BLaER1 treated with 17β-estradiol and CSF1 and Interleukin-3, amounts not matched to agents 10 nM and 100 nM (cell line): ENCODE measurements at regions not wholly inside any gene's neighbourhood (a gene's known extent, or its start where the extent isn't known, plus 50 kb on each side); places are given as distances from the start of the nearest gene placed in this dataset.

ENCODE experiments used
- H3K27ac ChIP-seq, 11 experiments: shearing (Covaris generic); formaldehyde crosslinking; 2 replicates each; pipeline ENCODE4 v1.8.1; 2022
- H3K27me3 ChIP-seq, 11 experiments: shearing (Covaris generic); formaldehyde crosslinking; 2 replicates each; pipeline ENCODE4 v1.8.1; 2022
- H3K36me3 ChIP-seq, 11 experiments: shearing (Covaris generic); formaldehyde crosslinking; 2 replicates each; pipeline ENCODE4 v1.8.1; 2022
- H3K4me1 ChIP-seq, 10 experiments: shearing (Covaris generic); formaldehyde crosslinking; 2 replicates each; pipeline ENCODE4 v1.8.1; 2022
- H3K4me2 ChIP-seq, 11 experiments: shearing (Covaris generic); formaldehyde crosslinking; 2 replicates each; pipeline ENCODE4 v1.8.1; 2022
- H3K4me3 ChIP-seq, 10 experiments: shearing (Covaris generic); formaldehyde crosslinking; 2 replicates each; pipeline ENCODE4 v1.8.1; 2022
- H3K9ac ChIP-seq, 11 experiments: shearing (Covaris generic); formaldehyde crosslinking; 2 replicates each; pipeline ENCODE4 v1.8.1; 2022
- H3K9me3 ChIP-seq, 11 experiments: shearing (Covaris generic); formaldehyde crosslinking; replicated peaks in 1 of 11; 2 replicates each; pipeline ENCODE4 v1.8.1; 2022
- H4K20me1 ChIP-seq, 11 experiments: shearing (Covaris generic); formaldehyde crosslinking; 2 replicates each; pipeline ENCODE4 v1.8.1; 2022
- Cebpa-rat ChIP-seq, 11 experiments: shearing (Covaris generic); IDR thresholded peaks; 2 replicates each; pipeline ENCODE4 v1.8.1; 2022

DNA sequence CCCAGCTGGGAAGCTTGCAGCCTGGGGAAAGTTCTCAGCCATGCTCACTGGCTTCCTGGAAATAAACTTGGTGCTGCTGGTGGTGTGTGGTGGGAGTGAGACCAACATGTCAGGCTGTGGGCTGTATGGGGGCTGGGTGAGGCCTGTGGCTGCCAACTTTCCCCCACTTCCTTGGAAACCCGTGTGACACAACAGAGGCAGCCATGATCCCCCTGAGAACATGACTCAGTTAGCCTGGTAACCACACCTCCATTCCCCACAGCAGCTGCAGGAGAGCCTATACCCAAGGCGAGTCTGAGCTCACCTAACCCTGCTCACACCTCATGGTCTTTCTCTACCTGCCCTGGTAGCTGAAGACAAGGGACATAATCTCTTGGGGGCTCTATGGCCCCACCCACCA is 72.7 kb upstream of the RGMB start:
- H3K27ac ChIP-seq = 0 out of 22 replicates have a peak overlapping the region, but pooled peaks of 1 of the 11 experiments have one; percentile 26
- H3K9ac ChIP-seq = no peak overlapping the region
- peaks cover 0 to 12% (median 10%) of the 10 kb centered on the region in 10 experiments; a peak in 13 of 20 replicates for H3K4me1 ChIP-seq
- H3K4me3 ChIP-seq = no peak overlapping the region
- peak overlapping the region in 9 of 11 experiments; percentile 4 to 47 (median 41); a peak in 16 of 22 replicates for H3K4me2 ChIP-seq
- TF ChIP-seq Cebpa-rat (IDR thresholded peaks at IDR 0.05) = no peak
- no peaks in the 10 kb centered on the region for H3K27me3 ChIP-seq
- H3K36me3 ChIP-seq = no peaks in the 10 kb centered on the region
- H4K20me1 ChIP-seq = no peaks in the 10 kb centered on the region
- peaks cover 31 to 47% (median 37%) of the 10 kb centered on the region in 11 experiments for H3K9me3 ChIP-seq

DNA sequence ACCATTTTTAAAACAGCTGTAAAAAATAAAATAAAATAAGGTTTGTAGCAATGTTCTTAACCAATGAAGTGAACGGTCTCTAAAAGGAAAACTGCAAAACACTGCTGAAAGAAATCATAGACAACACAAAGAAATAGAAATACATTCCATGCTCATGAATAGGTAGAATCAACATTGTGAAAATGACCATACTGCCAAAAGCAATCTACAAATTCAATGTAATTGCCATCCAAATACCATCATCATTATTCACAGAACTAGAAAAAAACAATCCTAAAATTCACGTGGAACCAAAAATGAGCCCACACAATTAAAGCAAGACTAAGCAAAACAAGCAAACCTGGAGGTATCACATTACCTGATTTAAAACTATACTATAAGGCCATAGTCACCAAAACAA is 67.6 kb upstream of the RGMB start:
- Histone ChIP-seq H3K9me3 (peaks cover 23 to 36% (median 28%) of the 10 kb centered on the region in 11 experiments), H3K27me3 (no peaks in the 10 kb centered on the region), H3K27ac (no peak overlapping the region), H3K4me1 (peaks cover 0 to 7% (median 5%) of the 10 kb centered on the region in 10 experiments; a peak in 13 of 20 replicates), H3K36me3 (no peaks in the 10 kb centered on the region), H3K4me2 (no peak overlapping the region), H3K9ac (no peak overlapping the region), H4K20me1 (no peaks in the 10 kb centered on the region), H3K4me3 (no peak overlapping the region)
- no peak for TF ChIP-seq Cebpa-rat (IDR thresholded peaks at IDR 0.05)

DNA sequence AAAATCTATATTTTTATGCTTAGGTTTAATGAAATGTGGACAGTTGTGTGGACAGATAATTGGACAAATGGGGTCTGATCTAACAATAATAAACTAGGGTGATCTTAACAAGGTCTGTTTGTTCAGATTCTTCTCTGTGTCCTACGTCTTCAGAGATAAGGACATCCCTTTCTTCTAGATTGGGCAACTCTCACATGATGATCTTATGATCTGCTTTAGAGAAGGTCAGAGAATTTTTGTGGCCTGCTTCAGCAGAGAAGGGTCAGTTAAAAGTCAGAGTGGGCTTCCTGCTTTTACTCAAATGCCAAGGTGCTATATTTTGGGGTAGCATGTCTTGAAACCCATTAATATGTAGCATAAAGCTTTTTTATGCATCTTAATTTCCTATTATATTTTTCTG is 63.8 kb upstream of the RGMB start:
- Histone ChIP-seq H3K4me1 (no peaks in the 10 kb centered on the region), H3K9ac (no peak overlapping the region), H3K9me3 (0 out of 22 replicates have a peak, but pooled peaks cover 0 to 3% (median 0%) of the 10 kb centered on the region in 11 experiments), H4K20me1 (no peaks in the 10 kb centered on the region), H3K4me2 (no peak overlapping the region), H3K36me3 (no peaks in the 10 kb centered on the region), H3K27ac (no peak overlapping the region), H3K27me3 (no peaks in the 10 kb centered on the region), H3K4me3 (no peak overlapping the region)
- TF ChIP-seq Cebpa-rat (IDR thresholded peaks at IDR 0.05) = no peak

DNA sequence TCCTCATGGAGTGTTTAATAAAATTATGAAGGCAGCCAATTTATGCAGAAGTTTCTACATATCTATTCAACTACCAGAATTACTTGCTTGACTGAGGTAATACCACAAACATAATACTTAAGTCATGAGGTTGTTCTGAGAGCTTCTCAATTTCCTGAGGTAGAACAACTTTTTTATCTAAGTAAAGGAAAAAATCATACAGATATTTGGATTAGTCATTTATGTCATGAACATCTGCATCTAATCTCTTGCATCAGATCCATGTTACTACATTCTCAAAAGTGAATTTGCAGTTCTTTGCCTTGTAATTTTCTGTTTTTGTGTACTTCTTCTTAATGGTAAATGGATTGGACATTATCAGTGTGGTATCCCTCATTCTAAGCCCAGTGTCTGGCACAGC is 60.4 kb upstream of the RGMB start:
- H3K4me1 ChIP-seq = no peaks in the 10 kb centered on the region
- H3K9ac ChIP-seq = no peak overlapping the region
- no peaks in the 10 kb centered on the region for H4K20me1 ChIP-seq
- H3K27me3 ChIP-seq = no peaks in the 10 kb centered on the region
- no peak overlapping the region for H3K27ac ChIP-seq
- H3K9me3 ChIP-seq = peaks cover 0 to under 1% (median 0%) of the 10 kb centered on the region in 11 experiments; a peak in 1 of 22 replicates
- TF ChIP-seq Cebpa-rat (IDR thresholded peaks at IDR 0.05) = no peak
- no peak overlapping the region for H3K4me2 ChIP-seq
- no peak overlapping the region for H3K4me3 ChIP-seq
- H3K36me3 ChIP-seq = no peaks in the 10 kb centered on the region

DNA sequence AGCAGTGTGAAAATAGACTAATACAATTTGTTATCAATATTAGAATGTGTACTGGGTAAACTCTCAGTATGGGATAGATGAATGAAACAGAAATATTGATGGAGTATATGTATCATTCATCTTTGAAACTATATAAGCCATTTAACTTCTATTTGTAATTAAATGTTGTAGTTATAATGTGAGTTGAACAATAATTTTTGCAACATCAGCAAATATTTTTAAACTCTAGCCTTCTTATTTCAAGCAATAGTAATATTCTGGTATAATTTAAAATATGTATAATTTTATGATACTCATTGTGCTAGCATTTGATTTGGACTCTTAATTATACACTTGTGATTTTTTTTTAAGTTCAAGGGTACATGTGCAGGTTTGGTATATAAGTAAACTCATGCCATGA is 59.6 kb upstream of the RGMB start:
- no peaks in the 10 kb centered on the region for H3K4me1 ChIP-seq
- H3K9ac ChIP-seq = no peak overlapping the region
- H4K20me1 ChIP-seq = no peaks in the 10 kb centered on the region
- H3K27ac ChIP-seq = no peak overlapping the region
- no peaks in the 10 kb centered on the region for H3K36me3 ChIP-seq
- H3K9me3 ChIP-seq = peaks cover 0 to 8% (median 4%) of the 10 kb centered on the region in 11 experiments; a peak in 2 of 22 replicates
- TF ChIP-seq Cebpa-rat (IDR thresholded peaks at IDR 0.05) = no peak
- no peak overlapping the region for H3K4me2 ChIP-seq
- no peaks in the 10 kb centered on the region for H3K27me3 ChIP-seq
- H3K4me3 ChIP-seq = no peak overlapping the region

DNA sequence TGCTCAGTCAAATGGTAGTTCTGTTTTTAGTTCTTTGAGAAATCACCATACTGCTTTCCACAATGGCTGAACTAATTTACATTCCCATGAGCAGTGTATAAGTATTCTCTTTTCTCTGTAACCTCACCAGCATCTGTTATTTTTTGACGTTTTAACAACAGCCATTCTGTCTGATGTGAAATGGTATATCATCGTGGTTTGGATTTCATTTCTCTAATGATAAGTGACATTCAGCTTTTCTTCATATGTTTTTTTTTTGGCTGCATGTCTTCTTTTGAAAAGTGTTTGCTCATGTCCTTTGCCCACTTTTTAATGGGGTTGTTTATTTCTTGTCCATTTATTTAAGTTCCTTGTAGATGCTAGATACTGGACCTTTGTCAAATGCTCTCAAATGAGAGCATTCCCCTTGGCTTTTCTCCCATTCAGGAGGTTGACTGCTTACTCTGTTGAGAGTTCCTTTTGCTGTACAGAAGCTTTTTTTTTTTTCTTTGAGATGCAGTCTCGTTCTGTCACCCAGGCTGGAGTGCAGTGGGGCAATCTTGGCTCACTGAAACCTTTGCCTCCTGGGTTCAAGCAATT is 58.7 kb upstream of the RGMB start:
- Histone ChIP-seq H3K4me1 (no peaks in the 10 kb centered on the region), H3K27ac (no peak overlapping the region), H3K36me3 (no peaks in the 10 kb centered on the region), H3K4me3 (no peak overlapping the region), H3K9me3 (peaks cover 0 to 12% (median 5%) of the 10 kb centered on the region in 11 experiments; a peak in 3 of 22 replicates), H3K9ac (no peak overlapping the region), H4K20me1 (no peaks in the 10 kb centered on the region), H3K4me2 (no peak overlapping the region), H3K27me3 (no peaks in the 10 kb centered on the region)
- TF ChIP-seq Cebpa-rat (IDR thresholded peaks at IDR 0.05) = no peak

DNA sequence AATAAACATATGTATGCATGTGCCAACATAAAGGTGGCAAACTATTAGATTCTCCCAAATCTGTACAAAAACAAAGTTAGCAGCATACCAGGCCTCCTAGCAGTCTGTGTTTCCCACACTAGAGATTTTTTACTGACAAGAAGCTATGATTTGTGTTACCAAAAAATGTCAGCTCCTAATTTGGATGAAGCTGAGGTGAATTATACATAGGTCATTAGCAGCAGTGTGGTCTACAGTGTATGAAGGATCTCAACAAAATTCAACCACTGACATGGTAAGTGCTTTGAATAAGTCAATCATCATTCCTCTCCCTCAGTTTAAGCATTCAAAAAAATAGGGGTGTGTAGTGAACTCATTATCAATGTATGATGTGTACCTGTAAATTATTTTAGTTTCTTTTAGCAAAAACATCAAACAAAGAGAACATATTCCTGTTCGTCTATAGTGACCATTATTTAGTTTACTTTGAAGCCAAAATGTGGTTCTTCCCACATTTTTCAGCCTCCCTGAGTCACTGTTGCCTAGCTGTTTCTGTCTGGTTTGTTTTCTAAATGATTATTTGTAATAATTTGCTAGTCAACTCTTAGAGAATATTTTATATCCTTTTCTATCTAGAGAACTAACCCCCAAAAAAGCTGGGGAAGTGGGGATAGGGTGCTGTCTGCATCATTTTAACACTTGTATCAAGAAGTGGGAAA is 52.1 kb upstream of the RGMB start:
- Histone ChIP-seq H3K36me3 (no peaks in the 10 kb centered on the region), H3K9ac (no peak overlapping the region), H3K27ac (no peak overlapping the region), H3K4me3 (no peak overlapping the region), H3K27me3 (no peaks in the 10 kb centered on the region), H3K4me2 (no peak overlapping the region), H3K9me3 (peaks cover 0 to 12% (median 5%) of the 10 kb centered on the region in 11 experiments; a peak in 3 of 22 replicates), H4K20me1 (no peaks in the 10 kb centered on the region), H3K4me1 (no peaks in the 10 kb centered on the region)
- TF ChIP-seq Cebpa-rat (IDR thresholded peaks at IDR 0.05) = no peak

DNA sequence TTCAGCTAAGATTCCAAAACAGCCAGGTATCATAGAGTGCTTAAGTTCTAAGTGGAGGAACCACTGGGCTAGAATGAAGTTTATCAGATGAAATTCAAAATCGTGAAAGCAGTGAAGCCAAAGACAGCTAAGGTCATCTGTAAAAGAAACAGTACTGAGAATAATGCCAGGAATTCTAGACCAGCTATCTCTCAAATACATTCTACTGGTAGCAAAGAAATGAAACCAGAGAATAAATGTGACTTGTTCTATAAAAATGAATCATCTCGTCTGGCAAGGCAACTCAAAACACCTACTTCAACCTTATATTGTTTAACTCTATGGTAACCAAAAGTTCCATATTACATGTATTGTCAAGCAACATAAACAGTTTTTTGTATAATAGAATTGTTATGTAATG is 51.3 kb upstream of the RGMB start:
- Histone ChIP-seq H3K4me3 (no peak overlapping the region), H3K9me3 (peaks cover 0 to 12% (median 5%) of the 10 kb centered on the region in 11 experiments; a peak in 3 of 22 replicates), H3K4me2 (no peak overlapping the region)

DNA sequence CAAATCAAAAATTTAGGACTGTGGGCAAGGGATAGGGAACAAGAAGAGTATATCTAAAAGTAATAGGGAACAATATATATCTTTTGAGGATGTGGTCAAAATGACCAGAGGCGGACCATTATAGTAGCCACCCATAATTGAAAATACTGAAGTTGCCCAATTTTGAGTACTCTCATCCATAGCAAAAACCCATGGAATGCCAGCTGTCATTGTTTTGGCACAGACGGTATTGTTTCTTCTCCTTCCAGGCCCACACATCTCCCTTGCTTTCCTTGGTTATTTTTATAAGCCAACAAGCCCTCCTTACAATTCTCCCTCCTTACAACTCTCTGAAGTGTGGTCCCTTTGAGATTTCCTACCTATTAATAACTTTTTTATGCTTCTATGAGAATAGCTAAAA is 50.4 kb upstream of the RGMB start:
- Histone ChIP-seq H3K36me3 (no peaks in the 10 kb centered on the region), H4K20me1 (no peaks in the 10 kb centered on the region), H3K9me3 (peaks cover 0 to 12% (median 5%) of the 10 kb centered on the region in 11 experiments; a peak in 3 of 22 replicates), H3K9ac (no peak overlapping the region), H3K4me3 (no peak overlapping the region), H3K27ac (no peak overlapping the region), H3K4me1 (no peaks in the 10 kb centered on the region), H3K4me2 (no peak overlapping the region), H3K27me3 (no peaks in the 10 kb centered on the region)
- no peak for TF ChIP-seq Cebpa-rat (IDR thresholded peaks at IDR 0.05)

More for the DNA sequence above, 51.3 kb upstream of the RGMB start:
- no peaks in the 10 kb centered on the region for H3K4me1 ChIP-seq
- no peak for TF ChIP-seq Cebpa-rat (IDR thresholded peaks at IDR 0.05)
- no peak overlapping the region for H3K27ac ChIP-seq
- H3K9ac ChIP-seq = no peak overlapping the region
- H4K20me1 ChIP-seq = no peaks in the 10 kb centered on the region
- H3K27me3 ChIP-seq = no peaks in the 10 kb centered on the region
- H3K36me3 ChIP-seq = no peaks in the 10 kb centered on the region
